NCI-H146 treated with DMSO at 0.1 percent for 48 hours (cell line): ENCODE measurements at regions not wholly inside any gene's neighbourhood (a gene's known extent, or its start where the extent isn't known, plus 50 kb on each side); places are given as distances from the start of the nearest gene placed in this dataset.
"Not testable (repeated sequence)": the region's sequence is repeated elsewhere in the genome, so short reads cannot be mapped to it uniquely, and the experiment has no call there.

Source experiments
- DNase-seq: peaks from one replicate; lab custom pipeline; 2025; ENCODE audit not compliant: unreplicated experiment; lab: John Stamatoyannopoulos, UW

GRCh38 chr4:38330936-38331335, 333.1 kb upstream of the KLF3 start:
- DNase-seq: no peak

GRCh38 chr4:38332699-38333098, 331.3 kb upstream of the KLF3 start:
- no peak for DNase-seq

- no peak for DNase-seq
Measured at GRCh38 chr4:38333219-38333618, 330.8 kb upstream of the KLF3 start.

DNA sequence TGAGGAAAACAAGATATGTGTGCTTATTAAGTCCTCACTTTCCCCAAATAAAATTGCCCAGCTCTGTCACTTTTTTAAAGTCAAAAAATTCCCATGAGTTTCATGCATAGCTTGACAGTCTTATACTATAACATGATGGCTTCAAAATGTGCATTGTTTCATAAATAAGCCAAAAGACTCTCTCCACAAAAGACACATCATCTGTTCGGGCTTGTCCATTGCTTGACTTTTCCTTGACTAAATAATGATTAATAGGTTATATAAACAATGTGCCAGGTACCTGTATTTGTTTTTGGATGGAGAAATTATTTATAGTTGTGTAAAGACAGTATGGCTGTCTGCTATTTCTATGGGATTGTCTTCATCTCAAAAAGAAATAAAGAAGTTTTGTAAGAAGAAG, 329.2 kb upstream of the KLF3 start:
- no peak for DNase-seq

- DNase-seq: not testable (repeated sequence)
Measured at GRCh38 chr4:38338939-38339338, 325.1 kb upstream of the KLF3 start.

DNA sequence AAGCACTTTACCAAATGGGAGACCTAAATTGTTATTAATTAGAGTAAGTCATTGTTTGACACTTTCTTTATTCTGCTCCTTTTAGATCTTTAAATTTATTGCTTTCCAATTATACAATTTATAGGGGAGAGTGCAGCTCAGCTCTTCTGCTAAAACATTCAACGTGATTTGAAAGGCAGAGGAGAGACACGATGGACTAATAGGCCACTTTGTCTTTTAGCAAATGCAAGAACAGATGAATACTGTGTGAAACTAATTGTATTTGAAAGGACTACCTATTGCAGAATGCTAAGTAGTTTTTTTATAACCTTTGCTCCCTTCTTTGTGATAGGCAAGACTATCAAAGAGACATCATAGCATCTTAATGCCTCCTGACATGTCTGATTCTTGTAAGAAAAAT, 320.4 kb upstream of the KLF3 start:
- no peak for DNase-seq

- no peak for DNase-seq
Measured at GRCh38 chr4:38344929-38345328, 319.1 kb upstream of the KLF3 start.

DNA sequence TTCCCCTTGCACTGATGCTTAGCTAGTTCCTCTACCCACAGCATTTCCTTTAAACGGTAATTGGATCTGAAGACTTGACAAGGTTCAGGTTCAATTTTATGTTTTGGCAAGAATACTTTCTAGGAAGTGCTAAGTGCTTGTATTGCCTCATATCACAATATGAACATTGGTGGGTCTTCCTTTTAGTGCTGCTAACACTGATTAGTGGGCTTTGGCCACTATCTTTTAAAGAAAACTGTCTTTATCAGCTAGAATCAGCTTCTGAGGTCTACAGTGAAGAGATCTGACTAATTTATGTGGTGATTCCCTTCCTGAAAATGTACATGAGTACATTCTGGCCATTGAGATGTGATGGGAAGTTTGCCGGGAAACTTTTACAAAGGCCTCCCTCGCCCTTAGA, 316.7 kb upstream of the KLF3 start:
- DNase-seq: no peak

DNA sequence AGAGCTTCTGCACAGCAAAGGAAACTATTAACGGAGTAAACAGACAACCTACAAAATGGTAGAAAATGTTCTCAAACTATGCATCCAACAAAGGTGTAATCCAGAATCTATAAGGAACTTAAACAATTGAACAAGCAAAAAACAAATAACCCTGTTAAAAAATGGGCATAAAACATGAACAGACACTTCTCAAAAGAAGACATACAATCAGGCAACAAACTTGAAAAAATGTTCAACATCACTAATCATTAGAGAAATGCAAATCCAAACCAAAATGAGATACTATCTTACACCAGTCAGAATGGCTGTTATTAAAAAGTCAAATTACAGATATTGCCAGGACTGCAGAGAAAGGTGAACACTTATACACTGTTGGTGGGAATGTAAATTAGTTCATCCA, 309.6 kb upstream of the KLF3 start:
- DNase-seq: no peak

DNA sequence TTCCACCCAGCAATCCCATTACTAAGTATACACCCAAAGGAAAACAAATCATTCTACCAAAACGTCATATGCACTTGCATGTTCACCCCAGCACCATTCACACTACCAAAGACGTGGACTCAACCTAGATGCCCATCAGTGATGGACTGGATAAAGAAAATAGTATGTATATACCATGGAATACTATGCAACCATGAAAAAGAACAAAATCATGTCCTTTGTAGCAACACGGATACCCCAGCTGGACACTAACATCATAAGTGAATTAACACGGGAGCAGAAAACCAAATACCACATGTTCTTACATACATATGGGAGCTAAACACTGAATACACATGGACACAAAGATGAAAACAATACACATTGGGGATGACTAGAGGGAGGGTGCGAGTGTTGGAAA, 309.1 kb upstream of the KLF3 start:
- DNase-seq: no peak

DNA sequence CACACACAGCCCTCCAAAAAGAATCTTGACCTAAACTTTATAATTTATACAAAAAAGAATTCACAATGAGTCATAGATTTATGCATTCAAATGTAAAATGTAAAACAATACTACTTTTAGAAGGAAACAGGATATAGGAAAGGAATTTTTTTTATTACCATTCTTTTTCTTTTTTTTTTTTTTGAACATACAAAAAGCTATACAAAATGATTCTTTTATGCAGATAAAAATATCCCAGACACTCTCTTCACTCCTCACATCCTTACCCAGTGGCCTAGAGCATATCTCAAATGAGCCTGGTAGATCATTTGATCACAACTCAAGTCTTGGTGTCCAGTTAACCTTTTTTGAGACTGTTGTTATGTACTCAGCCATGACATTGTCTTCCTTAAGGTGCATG, 307.3 kb upstream of the KLF3 start:
- DNase-seq: no peak

- DNase-seq: no peak
Measured at GRCh38 chr4:38357546-38357945, 306.5 kb upstream of the KLF3 start.

DNA sequence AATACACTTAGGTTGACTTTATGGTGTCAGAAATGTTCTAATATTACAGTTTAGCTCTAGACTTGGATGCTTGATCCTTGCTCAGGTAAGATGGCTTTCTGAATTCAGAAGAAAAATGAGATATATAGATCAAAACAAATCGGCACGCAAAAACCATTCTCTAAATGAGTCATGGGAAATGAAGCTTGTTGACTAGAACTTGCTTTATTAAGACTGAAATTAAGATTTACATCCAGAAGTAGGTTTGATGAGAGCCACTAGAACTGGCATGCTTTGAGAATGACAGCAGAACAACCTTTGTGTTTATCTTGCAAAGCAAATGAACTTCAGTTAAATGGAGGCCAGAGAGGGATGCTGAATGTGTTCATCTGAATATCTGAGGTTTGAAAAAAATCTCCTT, 304.9 kb upstream of the KLF3 start:
- no peak for DNase-seq

GRCh38 chr4:38360201-38360600, 303.8 kb upstream of the KLF3 start:
- no peak for DNase-seq

DNA sequence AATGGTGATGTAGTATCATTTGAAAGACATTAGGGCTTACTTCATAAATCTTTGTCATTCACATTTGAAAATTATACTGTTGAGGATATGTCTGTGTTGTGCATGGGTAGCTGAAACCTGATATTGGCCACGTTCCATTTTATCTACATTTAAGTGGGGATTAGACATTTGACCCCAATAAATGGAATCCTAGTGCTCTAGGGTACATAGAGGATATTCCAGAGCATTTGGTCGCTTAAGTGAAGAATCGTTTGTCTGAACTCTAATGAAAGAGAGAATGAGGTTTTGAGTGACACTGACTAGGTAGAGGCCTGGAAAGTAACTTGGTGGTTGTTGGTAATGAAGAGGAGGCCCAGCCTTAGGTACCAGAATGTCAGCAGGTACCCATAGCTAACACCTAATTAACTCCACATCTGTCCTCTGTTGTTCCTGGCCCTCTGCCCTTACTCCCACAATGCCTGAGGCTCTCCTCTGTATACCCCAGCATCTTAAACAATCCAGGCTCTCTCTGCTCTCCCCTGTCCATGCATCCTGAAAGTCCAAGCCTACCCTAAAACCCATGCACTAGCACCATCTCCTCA, 299.5 kb upstream of the KLF3 start:
- no peak for DNase-seq

- DNase-seq: no peak
Measured at GRCh38 chr4:38365261-38365660, 298.7 kb upstream of the KLF3 start.

DNA sequence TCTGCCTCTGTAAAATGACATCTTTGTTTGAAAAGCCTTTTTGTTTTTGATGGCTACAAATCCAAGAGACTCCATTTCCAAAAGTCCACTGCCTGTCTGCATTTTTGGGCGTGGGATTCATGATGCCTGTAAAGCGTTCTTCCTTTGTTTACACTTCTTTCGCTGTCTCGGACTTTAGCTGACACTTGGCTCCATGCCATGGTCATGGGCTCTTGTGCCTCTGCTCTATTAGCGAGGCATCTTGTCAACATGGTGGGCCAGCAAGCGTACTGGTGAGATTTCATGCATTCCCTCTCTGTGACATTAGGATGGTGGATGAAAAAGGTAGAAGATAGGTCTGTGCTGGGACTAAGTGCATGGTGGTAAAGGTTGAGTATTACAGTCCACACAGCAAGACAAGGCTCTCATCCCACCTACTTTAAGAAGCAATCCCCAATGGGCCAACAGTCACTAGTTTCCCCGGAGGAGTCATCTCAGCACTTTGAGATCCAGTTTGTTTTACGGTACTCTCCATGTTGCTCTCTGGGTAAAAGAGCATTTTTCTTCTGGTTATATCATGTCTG, 298.2 kb upstream of the KLF3 start:
- no peak for DNase-seq

DNA sequence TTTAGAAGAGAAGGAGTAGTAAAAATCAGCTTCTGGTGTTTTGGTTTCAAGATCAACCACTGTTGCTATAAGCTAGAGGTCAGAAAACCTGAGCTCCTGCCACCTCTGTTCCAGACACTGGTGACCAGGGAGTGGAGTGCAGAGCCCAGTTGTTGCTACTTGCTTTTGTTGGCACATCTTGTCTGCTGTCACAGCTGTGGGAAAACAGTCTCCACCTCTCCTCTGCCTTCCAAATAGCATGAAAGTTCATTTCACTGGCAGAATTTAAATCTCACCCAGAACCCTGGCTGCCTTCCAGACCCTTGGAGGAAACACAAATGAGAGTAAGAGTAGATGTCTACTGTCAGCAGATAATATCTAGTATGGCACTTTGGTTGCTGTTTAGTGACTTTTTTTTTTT, 297.5 kb upstream of the KLF3 start:
- no peak for DNase-seq

- no peak for DNase-seq
Measured at GRCh38 chr4:38366997-38367396, 297.0 kb upstream of the KLF3 start.

DNA sequence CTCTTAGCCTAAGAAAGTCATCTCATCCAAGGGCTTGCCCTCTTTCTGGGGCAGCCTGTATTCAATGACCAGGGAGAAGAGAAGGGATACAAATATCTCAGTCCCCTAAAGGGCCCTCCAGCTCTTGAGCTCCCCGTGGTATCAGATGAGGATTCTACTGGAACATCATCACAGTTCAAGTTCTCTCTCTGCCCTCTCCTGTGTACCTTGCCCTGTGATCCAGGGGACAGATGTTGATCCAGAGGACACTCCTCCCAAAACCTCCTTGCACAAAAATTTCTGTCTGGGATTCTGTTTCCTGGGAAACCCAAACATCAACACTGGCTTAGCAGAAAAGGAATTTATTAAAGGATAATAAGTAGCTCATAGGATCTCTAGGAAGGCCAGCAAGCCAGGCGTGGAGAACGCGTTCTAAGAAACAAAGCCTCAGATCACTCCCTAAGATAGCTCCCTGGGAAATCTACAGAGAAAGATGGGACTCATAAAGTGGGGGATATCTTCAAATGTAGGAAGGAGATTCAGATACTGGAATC, 296.3 kb upstream of the KLF3 start:
- no peak for DNase-seq

DNA sequence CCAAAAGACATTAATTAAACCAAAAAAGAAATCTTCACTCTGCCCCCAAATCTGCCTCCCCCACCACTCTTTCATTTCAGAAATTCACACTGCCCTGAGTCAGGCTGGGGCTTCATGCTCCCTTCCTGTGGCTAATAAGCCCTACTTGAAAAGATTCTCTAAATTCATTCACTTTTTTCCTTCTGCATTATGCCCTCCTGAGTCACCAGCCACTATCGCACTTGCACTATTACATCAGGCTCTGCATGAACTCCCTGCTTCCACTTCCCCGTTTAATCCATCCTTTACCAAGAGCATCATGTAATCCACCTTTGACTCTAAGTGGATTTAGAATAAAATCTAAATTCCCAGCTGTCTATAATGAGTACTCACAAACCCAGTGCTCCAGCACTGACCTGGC, 295.4 kb upstream of the KLF3 start:
- no peak for DNase-seq

DNA sequence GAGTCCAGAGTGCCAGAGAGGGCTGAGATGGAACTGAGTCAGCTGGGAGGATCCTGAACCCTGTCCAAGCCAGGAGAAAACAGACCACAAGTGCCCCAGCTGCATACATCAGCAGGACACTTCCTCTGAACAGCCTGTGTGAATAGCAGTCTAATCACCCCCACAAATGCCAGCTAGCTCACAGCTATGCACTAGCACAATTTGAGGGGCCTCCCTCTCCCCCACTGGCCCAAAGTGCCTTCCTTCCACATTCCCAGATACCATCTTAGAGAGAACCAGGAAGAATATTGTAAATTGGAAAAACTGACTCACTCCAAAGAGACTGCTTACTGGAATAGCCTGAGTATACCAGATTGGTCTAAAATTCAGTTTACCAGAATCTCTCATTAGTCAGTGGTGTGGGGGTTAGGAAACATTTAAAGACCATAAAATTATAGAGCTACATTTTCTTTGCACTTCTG, 292.6 kb upstream of the KLF3 start:
- no peak for DNase-seq

DNA sequence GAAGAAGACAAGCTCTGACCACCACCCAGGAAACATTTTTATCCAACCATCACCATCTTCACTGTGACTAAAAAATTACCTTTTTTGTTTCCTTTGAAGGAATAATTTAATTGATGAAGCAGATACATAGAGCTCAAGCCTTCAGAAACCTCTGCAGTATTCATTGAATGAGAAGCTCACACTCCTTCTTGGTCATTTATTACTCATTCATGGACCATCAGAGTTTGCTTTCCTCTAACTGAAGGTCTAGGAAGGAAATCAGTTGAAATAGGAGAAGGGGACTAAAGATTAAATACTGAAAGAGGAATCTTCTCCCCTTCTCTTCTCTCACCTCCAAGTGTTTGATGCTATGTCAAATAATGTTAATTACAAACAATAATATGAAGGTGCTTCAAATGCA, 290.6 kb upstream of the KLF3 start:
- no peak for DNase-seq
